HEK293 (cell line): ENCODE measurements at regions not wholly inside any gene's neighbourhood (a gene's known extent, or its start where the extent isn't known, plus 50 kb on each side); places are given as distances from the start of the nearest gene placed in this dataset.

Source experiments
- BCL11A ChIP-seq: fragments of 450-650 bp; formaldehyde crosslinking; IDR thresholded peaks from 2 replicates; pipeline ENCODE4 v1.5.1; 2016; ENCODE audit warnings: low read depth, missing biosample characterization, missing genetic modification characterization
- CTCF ChIP-seq: fragments of 450-650 bp; formaldehyde crosslinking; IDR thresholded peaks from 2 replicates; pipeline ENCODE4 v1.5.1; 2016; ENCODE audit warnings: missing biosample characterization, missing genetic modification characterization
- YY1 ChIP-seq: fragments of 450-650 bp; formaldehyde crosslinking; IDR thresholded peaks from 2 replicates; pipeline ENCODE4 v1.5.1; 2018; ENCODE audit warnings: missing biosample characterization, missing genetic modification characterization
- ZBTB10 ChIP-seq: fragments of 450-650 bp; formaldehyde crosslinking; IDR thresholded peaks from 2 replicates; pipeline ENCODE4 v1.5.1; 2016; ENCODE audit warnings: missing biosample characterization, missing genetic modification characterization
- ZBTB49 ChIP-seq: fragments of 450-650 bp; formaldehyde crosslinking; IDR thresholded peaks from 2 replicates; pipeline ENCODE4 v1.5.1; 2016; ENCODE audit warnings: missing biosample characterization, missing genetic modification characterization, low read depth
- ZBTB7A ChIP-seq: fragments of 450-650 bp; formaldehyde crosslinking; IDR thresholded peaks from 2 replicates; pipeline ENCODE4 v1.5.1; 2016; ENCODE audit warnings: low read depth, missing biosample characterization, missing genetic modification characterization
- ZNF2 ChIP-seq: fragments of 450-650 bp; formaldehyde crosslinking; IDR thresholded peaks from 2 replicates; pipeline ENCODE4 v1.5.1; 2016; ENCODE audit warnings: missing biosample characterization, missing genetic modification characterization
- ZNF660 ChIP-seq: fragments of 450-650 bp; IDR thresholded peaks from 2 replicates; pipeline ENCODE4 v1.5.1; 2018; ENCODE audit warnings: missing biosample characterization, mild to moderate bottlenecking, missing genetic modification characterization
- ZXDB ChIP-seq: fragments of 450-650 bp; formaldehyde crosslinking; IDR thresholded peaks from 2 replicates; pipeline ENCODE4 v1.5.1; 2016; ENCODE audit warnings: missing biosample characterization, missing genetic modification characterization

GRCh38 chr5:111963555-111963954 lies 206.6 kb upstream of the NREP start:
- TF ChIP-seq CTCF (tag by site-specific recombination), result no peak
- no peak for TF ChIP-seq ZBTB10
- no peak for TF ChIP-seq ZXDB (tag by site-specific recombination)
- no peak for TF ChIP-seq ZBTB49 (tag by site-specific recombination)
- TF ChIP-seq ZBTB7A, result no peak
- TF ChIP-seq BCL11A (tag by site-specific recombination), result no peak
- TF ChIP-seq ZNF2 (tag by site-specific recombination), result no peak
- no peak for TF ChIP-seq YY1 (tag by site-specific recombination)
- no peak for TF ChIP-seq ZNF660 (tag by site-specific recombination)
